GM18951 (cell line): ENCODE measurements at regions not wholly inside any gene's neighbourhood (a gene's known extent, or its start where the extent isn't known, plus 50 kb on each side); places are given as distances from the start of the nearest gene placed in this dataset.

Experiments used
- POLR2A ChIP-seq: IDR thresholded peaks from 4 replicates; pipeline ENCODE4 v1.6.1; 2011; ENCODE audit warnings: mild to moderate bottlenecking; ENCODE audit not compliant: insufficient read length, insufficient read depth; ENCODE audit errors: extremely low read depth
- in situ Hi-C: fragments of 300-500 bp; cut with MboI; formaldehyde crosslinking; loops from one replicate; pipeline ENCODE4 v1.12.0; 2022; ENCODE audit warnings: low sequenced_read_pairs, mixed read lengths, inconsistent platforms; ENCODE audit not compliant: unreplicated experiment

DNA sequence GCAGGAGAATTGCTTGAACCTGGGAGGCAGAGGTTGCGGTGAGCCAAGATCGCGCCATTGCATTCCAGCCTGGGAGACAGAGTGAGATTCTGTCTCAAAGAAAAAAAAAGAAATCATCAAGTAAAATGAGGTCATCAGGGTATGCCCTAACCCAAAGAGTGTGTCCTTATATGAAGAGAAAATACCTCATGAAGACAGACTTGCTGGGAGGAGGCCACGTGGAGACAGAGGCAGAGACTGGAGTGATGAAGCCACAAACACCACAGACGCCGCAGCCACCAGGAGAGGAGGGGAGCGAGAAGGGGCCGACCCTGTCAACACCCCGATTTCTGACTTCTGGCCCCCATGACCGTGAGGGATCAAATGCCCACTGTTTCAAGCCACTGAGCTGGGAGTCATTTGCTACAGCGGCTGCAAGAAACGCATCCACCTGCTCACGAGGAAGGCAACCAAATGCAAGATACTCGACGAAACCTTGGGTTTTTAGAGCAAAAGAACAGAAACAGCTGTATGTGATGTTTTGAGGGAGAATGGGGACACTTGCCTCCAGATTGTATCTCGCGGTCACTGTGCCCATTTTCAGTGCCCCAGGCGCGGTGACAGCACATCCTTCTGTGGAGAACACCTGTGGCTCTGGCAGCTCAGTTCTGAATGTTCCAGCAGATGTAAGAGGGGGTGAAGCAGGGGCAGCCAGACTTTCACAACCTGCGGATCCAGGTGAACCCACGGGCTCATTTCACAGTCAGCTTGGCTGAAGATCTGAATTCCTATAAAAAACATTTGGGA is 1317.2 kb downstream of the TBC1D22A start:
- in situ Hi-C loops = no loop called here
- TF ChIP-seq POLR2A = no peak

GRCh38 chr22:48078825-48079224 is 1316.4 kb downstream of the TBC1D22A start:
- TF ChIP-seq POLR2A = no peak
- in situ Hi-C loops = no loop called here

GRCh38 chr22:48077699-48078098 is 1315.2 kb downstream of the TBC1D22A start:
- no peak for TF ChIP-seq POLR2A
- in situ Hi-C loops = no loop called here

DNA sequence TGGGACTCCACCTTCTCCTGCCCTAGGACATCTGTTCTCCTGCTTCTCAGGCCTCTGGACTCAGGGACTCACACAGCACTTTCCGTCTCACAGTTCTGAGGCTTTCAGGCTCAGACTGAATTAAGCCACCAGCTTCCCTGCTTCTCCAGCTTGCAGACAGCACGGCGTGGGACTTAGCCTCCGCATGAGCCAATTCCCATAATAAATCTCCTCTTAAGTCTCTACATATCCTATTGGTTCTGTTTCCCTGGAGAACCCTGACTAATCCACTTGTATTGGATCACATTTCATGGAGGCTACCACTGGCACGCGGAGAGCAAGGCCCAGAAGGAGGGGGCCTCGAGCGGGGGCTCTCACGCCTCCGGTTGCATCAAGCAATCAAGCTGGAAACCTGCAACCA is 1313.6 kb downstream of the TBC1D22A start:
- TF ChIP-seq POLR2A = no peak
- in situ Hi-C loops = no loop called here

DNA sequence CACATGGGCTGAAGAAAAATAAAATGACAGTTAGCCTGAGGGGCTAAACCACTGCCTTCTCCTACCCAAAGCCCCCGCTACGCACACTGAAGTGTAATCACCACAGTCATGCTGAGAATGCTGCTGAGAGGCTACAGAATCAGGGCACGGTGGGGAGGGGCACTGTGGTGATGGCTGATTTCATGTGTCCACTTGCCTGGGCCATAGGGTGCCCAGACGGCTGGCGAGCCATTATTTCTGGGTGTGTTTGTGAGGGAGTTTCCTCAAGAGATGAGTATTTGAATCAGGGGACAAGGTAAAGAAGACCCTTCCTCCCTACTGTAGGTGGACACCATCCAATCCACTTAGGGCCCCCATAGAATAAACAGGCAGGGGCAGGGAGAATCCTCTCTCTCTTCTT is 1313.2 kb downstream of the TBC1D22A start:
- in situ Hi-C loops = no loop called here
- TF ChIP-seq POLR2A = no peak

- in situ Hi-C loops = no loop called here
- TF ChIP-seq POLR2A = no peak
Observed at GRCh38 chr22:48072777-48073176, 1310.3 kb downstream of the TBC1D22A start.

- in situ Hi-C loops = no loop called here
- TF ChIP-seq POLR2A = no peak
Observed at GRCh38 chr22:48071828-48072227, 1309.4 kb downstream of the TBC1D22A start.

DNA sequence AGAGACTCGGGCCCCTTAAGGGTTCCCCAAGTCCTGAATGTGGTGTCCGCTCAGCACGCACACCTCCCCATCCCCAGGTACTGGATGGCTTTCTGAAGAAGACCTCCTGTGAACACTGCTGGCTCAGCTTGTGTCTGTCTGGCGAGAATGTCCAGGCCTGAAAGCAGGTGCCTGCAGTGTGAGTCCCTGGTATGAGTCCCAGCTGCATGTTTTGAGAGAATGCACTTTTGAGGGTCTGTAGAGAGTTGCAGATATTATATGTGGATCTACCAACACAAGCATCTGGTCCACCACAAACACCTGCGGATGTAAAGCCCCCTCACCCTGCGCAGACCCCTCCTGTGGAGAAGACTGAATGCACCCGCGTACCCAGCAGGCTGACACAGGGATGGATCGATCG is 1308.9 kb downstream of the TBC1D22A start:
- in situ Hi-C loops = no loop called here

DNA sequence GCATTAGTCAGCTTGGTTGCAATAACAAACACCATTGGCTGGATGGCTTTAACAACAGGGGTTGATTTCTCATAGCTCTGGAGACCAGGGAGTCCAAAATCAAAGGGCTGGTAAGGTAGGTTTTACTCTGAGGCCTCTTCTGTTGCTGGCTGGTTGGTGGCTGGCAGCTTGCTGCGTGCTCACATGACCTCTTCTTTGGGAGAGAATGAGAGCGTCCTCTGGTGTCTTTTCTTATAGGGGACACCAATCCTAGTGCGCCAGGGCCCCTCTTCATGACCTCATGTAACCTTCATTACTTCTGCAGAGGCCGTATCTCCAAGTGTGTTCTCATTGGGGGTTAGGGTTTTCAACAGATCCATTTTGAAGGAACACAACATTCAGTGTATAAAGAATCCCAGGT is 1308.3 kb downstream of the TBC1D22A start:
- in situ Hi-C loops = no loop called here
- TF ChIP-seq POLR2A = no peak

More for the DNA sequence above, 1308.9 kb downstream of the TBC1D22A start:
- TF ChIP-seq POLR2A = no peak

DNA sequence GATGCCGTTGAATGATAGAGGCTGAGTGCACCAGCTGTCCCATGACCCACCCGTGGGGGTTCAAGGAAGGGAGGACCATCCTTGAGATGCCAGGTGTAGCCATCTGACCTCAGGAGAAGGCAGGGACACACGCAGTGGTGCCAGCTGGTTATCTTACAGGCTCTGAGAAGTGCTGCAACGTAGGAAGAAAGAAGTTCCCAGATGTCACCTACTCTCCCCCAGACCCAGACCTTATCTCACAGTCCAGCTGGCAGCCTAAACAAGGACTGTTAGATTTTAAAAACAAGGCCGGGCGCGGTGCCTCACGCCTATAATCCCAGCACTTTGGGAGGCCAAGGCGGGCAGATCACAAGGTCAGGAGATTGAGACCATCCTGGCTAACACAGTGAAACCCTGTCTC is 1307.6 kb downstream of the TBC1D22A start:
- in situ Hi-C loops = no loop called here
- TF ChIP-seq POLR2A = no peak

DNA sequence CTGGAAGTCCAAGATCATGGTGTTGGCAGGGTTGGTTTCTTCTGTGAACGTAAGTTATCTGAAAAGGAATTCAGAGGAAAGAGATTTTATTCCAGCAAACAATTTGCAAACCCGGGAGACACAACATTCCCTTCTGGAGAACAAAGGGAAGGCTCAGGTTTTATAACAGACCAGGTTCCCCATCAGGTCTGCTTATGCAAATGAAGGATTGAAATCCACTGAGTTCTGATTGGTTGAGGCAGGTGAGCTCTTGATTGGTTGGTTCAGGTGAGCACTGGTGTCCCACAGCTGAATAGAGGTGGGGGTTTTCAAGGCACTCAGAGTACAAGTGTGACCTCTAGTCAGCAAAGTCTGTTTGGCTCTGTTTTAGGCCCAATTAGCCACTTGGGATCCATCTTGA is 1306.8 kb downstream of the TBC1D22A start:
- no peak for TF ChIP-seq POLR2A
- in situ Hi-C loops = no loop called here

- in situ Hi-C loops = no loop called here
Observed at GRCh38 chr22:48068323-48068885, 1306.0 kb downstream of the TBC1D22A start.

DNA sequence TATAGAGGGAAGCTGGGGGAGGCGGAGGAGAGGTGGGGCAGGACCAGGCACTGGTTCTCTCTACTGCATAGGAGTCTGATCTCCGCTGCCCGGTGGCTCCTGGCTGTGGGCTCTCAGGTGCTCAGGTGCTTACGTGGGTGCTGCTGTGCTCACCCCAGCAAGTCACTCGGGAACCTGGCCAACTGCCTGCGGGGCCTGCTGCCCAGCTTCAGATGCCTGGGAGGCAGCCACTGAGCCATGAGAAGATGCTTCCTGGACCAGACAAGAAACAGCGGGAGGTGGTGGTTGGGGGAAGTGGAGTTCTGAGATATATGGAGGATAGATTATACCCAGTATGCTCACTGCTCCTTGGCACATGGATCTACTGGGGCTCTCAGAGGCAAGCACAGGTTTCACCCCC is 1303.4 kb downstream of the TBC1D22A start:
- in situ Hi-C loops = no loop called here
- TF ChIP-seq POLR2A = no peak

More at GRCh38 chr22:48068323-48068885, 1306.0 kb downstream of the TBC1D22A start:
- TF ChIP-seq POLR2A = no peak

- in situ Hi-C loops = no loop called here
- no peak for TF ChIP-seq POLR2A
Observed at GRCh38 chr22:48061726-48062125, 1299.3 kb downstream of the TBC1D22A start.
